CMK (cell line): ENCODE measurements at regions not wholly inside any gene's neighbourhood (a gene's known extent, or its start where the extent isn't known, plus 50 kb on each side); places are given as distances from the start of the nearest gene placed in this dataset.
A peak's percentile ranks its signal among the peaks of the same experiment; 100 is the strongest.

Source experiments
- DNase-seq: peaks from one replicate; pipeline ENCODE4 v3.0.0-alpha.2; 2010; ENCODE audit warnings: low read depth

- DNase-seq: no peak
Observed at GRCh38 chrX:57848857-57849256, 61.4 kb downstream of the ZXDA start.

DNA sequence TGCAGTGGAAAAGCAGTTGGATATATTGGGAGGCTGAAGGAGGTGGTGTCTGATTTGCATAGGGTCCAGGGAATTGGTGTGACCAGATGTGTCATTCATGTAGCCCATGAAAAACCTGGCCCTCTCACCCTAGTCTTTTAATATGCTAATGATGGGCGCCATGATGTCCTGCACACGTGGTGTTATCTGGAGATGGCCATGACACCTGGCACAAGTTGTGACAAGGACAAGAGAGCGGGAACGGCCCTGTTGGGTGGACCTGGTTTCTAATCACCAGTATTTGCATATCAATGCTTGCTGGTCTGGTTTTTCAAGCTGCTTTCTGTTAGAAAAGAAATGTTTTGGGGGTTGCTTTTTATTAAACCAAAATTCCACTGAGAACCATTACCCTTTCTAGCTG, 87.4 kb downstream of the ZXDA start:
- no peak for DNase-seq

DNA sequence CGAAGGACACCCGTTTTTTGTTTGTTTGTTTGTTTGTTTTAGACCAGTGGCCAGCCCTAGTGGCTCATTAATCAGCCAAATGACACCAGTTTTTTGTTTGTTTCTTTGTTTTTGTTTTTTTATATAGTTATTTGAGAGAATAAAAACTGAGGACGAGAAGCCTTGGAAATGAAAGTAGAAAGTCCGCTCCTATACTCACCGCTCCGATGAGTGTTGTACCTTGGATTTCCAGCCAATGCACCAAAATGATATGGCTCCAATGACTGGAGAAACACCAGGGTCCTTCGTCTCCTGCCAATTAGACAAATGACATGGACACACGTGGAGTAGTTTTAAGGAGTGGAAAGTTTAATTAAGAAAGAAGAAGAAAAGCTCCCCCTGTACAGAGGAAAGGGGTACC, 87.9 kb downstream of the ZXDA start:
- no peak for DNase-seq

GRCh38 chrX:57821703-57822387, 88.4 kb downstream of the ZXDA start:
- DNase-seq: peak; percentile 17

- no peak for DNase-seq
Observed at GRCh38 chrX:57817302-57817701, 93.0 kb downstream of the ZXDA start.

GRCh38 chrX:57772637-57773036, 92.6 kb upstream of the NLRP2B start:
- no peak for DNase-seq

GRCh38 chrX:57771689-57772088, 91.6 kb upstream of the NLRP2B start:
- no peak for DNase-seq

- DNase-seq: no peak
Observed at GRCh38 chrX:57752866-57753265, 72.8 kb upstream of the NLRP2B start.

DNA sequence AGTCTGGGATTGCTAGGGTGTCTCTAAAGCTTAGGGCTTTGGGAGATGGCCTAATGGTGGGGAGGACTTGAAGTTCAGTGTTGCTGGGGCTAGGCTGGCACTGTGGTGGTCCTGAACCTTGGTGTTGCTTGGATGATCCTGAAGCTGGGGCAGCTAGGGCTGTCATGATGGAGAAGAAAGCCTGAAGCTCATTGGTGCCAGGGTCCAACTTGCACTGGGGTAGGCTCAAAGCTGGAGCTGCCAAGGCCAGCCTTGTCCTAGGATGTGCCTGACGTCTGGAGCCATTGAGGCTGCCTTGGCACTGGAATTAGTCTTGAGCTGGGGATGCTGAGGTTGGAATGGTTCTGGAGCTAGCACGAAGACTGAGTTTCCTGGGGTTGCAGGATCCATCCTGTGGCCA, 61.0 kb upstream of the NLRP2B start:
- DNase-seq: no peak

- no peak for DNase-seq
Observed at GRCh38 chrX:57737881-57738280, 57.8 kb upstream of the NLRP2B start.
